Body of pancreas (tissue), 4 donors: ENCODE measurements at regions not wholly inside any gene's neighbourhood (a gene's known extent, or its start where the extent isn't known, plus 50 kb on each side); places are given as distances from the start of the nearest gene placed in this dataset.

ENCODE experiments used
- CTCF ChIP-seq, 7 experiments: fragments of 450-650 bp in 4 of 7; fragments of 200-600 bp in 3 of 7; sonication (generic) in 3 of 7; IDR thresholded peaks; one replicate each; pipeline ENCODE4 v1.5.1; 2016 to 2019; ENCODE audit warnings: antibody characterized with exemption in 7 of 7
- POLR2A ChIP-seq, 3 donors: fragments of 450-650 bp; IDR thresholded peaks; one replicate each; pipeline ENCODE4 v1.6.1; 2016; ENCODE audit warnings: antibody characterized with exemption in 3 of 3, mild to moderate bottlenecking in 2 of 3

- no peak for TF ChIP-seq CTCF (IDR thresholded peaks at IDR 0.05)
- TF ChIP-seq POLR2A (IDR thresholded peaks at IDR 0.05): no peak
Observed at GRCh38 chr6:166045173-166045859, 122.3 kb downstream of the TBXT start.
